ENCODE measurements at regions not wholly inside any gene's neighbourhood (a gene's known extent, or its start where the extent isn't known, plus 50 kb on each side); places are given as distances from the start of the nearest gene placed in this dataset.
A peak's percentile ranks its signal among the peaks of the same experiment; 100 is the strongest.

DNA sequence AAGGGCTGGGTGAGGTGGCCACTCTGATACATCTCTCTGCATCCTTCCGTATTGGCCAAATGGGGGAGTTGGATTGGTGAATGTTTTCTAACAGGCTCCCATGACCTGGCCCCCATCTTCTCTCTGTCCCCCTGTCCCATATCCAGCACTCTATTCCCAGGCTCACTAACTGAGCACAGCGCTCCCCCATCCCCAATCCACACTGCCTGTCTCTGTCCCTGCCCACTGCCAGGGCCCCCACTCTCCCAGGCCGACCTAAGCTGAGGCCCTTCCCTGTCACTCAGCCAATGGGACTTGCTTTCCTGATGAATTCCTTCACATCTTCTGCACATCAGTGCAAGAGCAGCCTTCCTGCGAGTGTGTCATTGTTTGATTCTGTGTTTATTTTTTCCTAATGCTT lies 216.8 kb upstream of the MYT1L start:
- Histone ChIP-seq H3K4me3 (no peak overlapping the region), H3K36me3 (no peaks in the 10 kb centered on the region), H3K27me3 (no peaks in the 10 kb centered on the region), H3K4me1 (no peaks in the 10 kb centered on the region), H3K27ac (no peak overlapping the region), H3K9me3 (no peaks in the 10 kb centered on the region)
- DNase-seq (no peak), ATAC-seq (no peak)
- intact Hi-C loops (cut with DNase I) = no loop called here
- TF ChIP-seq, protein P1, sequence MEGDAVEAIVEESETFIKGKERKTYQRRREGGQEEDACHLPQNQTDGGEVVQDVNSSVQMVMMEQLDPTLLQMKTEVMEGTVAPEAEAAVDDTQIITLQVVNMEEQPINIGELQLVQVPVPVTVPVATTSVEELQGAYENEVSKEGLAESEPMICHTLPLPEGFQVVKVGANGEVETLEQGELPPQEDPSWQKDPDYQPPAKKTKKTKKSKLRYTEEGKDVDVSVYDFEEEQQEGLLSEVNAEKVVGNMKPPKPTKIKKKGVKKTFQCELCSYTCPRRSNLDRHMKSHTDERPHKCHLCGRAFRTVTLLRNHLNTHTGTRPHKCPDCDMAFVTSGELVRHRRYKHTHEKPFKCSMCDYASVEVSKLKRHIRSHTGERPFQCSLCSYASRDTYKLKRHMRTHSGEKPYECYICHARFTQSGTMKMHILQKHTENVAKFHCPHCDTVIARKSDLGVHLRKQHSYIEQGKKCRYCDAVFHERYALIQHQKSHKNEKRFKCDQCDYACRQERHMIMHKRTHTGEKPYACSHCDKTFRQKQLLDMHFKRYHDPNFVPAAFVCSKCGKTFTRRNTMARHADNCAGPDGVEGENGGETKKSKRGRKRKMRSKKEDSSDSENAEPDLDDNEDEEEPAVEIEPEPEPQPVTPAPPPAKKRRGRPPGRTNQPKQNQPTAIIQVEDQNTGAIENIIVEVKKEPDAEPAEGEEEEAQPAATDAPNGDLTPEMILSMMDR (IDR thresholded peaks at IDR 0.05) = no peak

DNA sequence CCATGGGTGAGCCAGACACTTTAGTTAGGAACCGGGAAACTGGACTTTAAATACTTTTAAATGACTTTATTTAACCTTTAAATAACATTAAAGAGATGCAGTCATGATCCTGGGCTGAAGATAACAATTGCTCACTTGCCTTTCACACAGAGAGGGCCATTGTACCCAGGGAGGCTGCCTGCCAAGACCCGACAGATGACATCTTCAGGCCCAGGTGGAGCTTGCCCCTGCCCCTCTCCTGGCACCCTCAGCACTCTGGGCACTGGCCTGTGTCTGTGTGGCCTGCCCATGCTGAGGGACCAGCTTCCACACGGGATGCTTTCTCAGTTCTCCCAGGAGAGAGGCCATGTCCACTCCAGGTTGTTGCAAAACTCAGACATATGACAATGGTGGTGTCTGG lies 216.4 kb upstream of the MYT1L start:
- Histone ChIP-seq H3K27ac (no peak overlapping the region), H3K9me3 (no peaks in the 10 kb centered on the region), H3K4me1 (no peaks in the 10 kb centered on the region), H3K4me3 (no peak overlapping the region), H3K36me3 (no peaks in the 10 kb centered on the region), H3K27me3 (no peaks in the 10 kb centered on the region)
- TF ChIP-seq, protein P1 (IDR thresholded peaks at IDR 0.05) = no peak
- intact Hi-C loops (cut with DNase I) = no loop called here
- ATAC-seq (no peak), DNase-seq (no peak)

DNA sequence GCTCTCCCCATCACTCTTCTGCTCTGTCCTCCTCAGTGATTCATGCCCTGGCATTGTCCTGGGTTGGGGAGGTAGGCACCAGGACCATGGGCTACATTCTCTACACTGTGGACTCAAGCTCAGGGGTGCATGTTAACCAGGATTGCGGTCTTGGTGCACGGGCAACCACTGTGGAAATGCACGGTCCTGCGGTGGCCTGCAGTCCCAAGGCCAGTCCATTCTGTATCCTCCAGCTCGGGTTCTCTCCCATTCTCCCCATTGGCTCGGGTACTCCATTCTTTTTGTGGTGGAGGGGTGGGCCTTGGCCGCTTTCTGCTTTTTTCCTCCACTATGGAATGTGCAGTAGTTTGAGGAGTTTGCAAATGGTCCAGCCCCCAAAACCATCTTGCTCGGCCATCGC lies 215.0 kb upstream of the MYT1L start:
- no peaks in the 10 kb centered on the region for H3K27me3 ChIP-seq
- no peaks in the 10 kb centered on the region for H3K4me1 ChIP-seq
- no peak overlapping the region for H3K4me3 ChIP-seq
- H3K27ac ChIP-seq = no peak overlapping the region
- no peaks in the 10 kb centered on the region for H3K36me3 ChIP-seq
- TF ChIP-seq, protein P1 (IDR thresholded peaks at IDR 0.05) = no peak
- no peaks in the 10 kb centered on the region for H3K9me3 ChIP-seq
- intact Hi-C loops (cut with DNase I) = no loop called here
- DNase-seq (no peak), ATAC-seq (no peak)

DNA sequence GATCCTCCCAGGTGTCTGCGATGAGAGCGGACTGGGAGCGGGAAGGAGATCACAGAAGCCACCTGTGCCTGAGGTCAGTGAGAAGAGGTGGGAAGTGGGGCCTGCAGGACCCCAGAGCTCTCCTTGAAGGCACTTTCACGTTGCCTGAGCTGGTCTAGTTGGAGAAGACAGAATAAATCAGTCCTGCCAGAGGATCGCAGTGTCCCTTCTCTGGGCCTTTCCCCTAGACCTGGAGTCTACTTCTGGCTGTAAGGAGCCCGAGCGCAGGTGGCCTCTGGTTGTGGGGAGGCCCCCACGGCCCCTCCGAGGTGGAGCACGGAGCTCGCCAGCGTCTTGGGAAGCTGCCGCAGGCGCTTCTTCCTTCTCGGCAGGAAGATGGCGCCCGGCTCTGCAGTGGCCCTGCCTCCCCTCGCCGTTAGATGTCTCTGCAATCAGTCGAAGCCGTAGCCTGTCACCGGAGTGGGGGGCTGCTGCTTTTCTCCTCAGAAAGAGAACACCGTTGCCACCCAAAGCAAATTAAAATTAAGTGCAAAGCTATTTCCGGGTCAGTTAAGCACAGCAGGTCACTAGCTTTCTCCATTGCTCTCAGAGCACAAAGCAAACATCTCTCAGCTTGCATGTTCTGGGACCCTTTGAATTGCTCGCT lies 212.0 kb upstream of the MYT1L start:
- ATAC-seq (peak; percentile 13), DNase-seq (no peak)
- intact Hi-C loops (cut with DNase I) = no loop called here
- Histone ChIP-seq H3K9me3 (no peaks in the 10 kb centered on the region), H3K27ac (no peak overlapping the region), H3K4me3 (no peak overlapping the region), H3K4me1 (no peaks in the 10 kb centered on the region), H3K36me3 (no peaks in the 10 kb centered on the region), H3K27me3 (no peaks in the 10 kb centered on the region)
- TF ChIP-seq, protein P1 (IDR thresholded peaks at IDR 0.05) = no peak

DNA sequence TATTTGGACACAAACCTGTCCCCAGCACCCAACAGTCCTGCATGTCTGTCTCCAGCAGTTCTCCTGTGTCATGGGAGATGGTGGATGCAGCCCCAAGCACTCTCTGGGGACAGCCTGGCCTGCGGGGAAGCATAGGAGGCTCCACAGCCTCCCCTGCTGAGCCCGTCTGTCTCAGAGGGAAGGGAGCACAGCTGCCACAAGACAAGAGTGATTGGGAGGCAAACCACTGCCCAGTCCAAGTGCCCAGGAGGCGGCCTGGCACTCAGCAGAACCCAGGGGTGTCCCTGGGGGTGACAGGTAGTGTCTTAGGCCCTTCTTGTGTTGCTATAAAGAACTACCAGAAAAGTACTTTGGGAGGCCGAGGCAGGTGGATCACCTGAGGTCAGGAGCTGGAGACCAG lies 211.2 kb upstream of the MYT1L start:
- intact Hi-C loops (cut with DNase I) = no loop called here
- H3K27ac ChIP-seq = no peak overlapping the region
- H3K9me3 ChIP-seq = no peaks in the 10 kb centered on the region
- H3K36me3 ChIP-seq = no peaks in the 10 kb centered on the region
- ATAC-seq = no peak
- no peak overlapping the region for H3K4me3 ChIP-seq
- H3K4me1 ChIP-seq = no peaks in the 10 kb centered on the region
- TF ChIP-seq, protein P1 (IDR thresholded peaks at IDR 0.05) = no peak
- no peaks in the 10 kb centered on the region for H3K27me3 ChIP-seq
- DNase-seq = no peak

DNA sequence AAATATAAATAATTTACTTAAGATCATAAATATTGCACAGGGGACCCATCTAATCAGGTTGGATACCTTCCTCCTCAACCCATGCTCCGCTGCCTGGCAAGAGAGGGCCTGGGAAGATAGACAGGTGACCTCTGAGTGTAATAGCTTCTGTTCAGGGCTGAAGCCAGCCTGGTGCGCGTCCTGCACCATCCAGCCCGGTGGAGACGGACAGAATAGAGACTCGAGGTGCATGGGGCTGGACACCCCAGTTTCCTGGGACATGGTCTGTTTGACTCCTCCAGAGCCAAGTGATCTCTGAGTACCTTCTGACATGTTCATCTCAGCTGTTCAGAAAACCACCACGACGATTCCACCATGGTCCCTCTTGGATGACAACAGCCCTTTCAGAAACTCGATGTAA lies 209.3 kb upstream of the MYT1L start:
- H3K4me3 ChIP-seq = no peak overlapping the region
- no peak for ATAC-seq
- H3K36me3 ChIP-seq = no peaks in the 10 kb centered on the region
- intact Hi-C loops (cut with DNase I) = no loop called here
- no peaks in the 10 kb centered on the region for H3K27me3 ChIP-seq
- TF ChIP-seq, protein P1 (IDR thresholded peaks at IDR 0.05) = no peak
- H3K4me1 ChIP-seq = no peaks in the 10 kb centered on the region
- no peak overlapping the region for H3K27ac ChIP-seq
- H3K9me3 ChIP-seq = no peaks in the 10 kb centered on the region
- DNase-seq = no peak

Measured in upper lobe of right lung (tissue), 1 donor.